Esophagus squamous epithelium (tissue), 4 donors: ENCODE measurements at regions not wholly inside any gene's neighbourhood (a gene's known extent, or its start where the extent isn't known, plus 50 kb on each side); places are given as distances from the start of the nearest gene placed in this dataset.

Experiments used
- POLR2A ChIP-seq, 4 donors: fragments of 450-650 bp; IDR thresholded peaks; one replicate each; pipeline ENCODE4 v1.6.1; 2017; ENCODE audit warnings: antibody characterized with exemption in 4 of 4, mild to moderate bottlenecking in 4 of 4, moderate library complexity in 3 of 4
- TF ChIP-seq, protein P1 (sequence below), 6 experiments: fragments of 450-650 bp in 4 of 6; fragments of 200-600 bp in 2 of 6; sonication (generic) in 2 of 6; IDR thresholded peaks; one replicate each; pipeline ENCODE4 v1.5.1; 2016 to 2019; ENCODE audit warnings: antibody characterized with exemption in 6 of 6, mild to moderate bottlenecking in 4 of 6, moderate library complexity in 4 of 6

DNA sequence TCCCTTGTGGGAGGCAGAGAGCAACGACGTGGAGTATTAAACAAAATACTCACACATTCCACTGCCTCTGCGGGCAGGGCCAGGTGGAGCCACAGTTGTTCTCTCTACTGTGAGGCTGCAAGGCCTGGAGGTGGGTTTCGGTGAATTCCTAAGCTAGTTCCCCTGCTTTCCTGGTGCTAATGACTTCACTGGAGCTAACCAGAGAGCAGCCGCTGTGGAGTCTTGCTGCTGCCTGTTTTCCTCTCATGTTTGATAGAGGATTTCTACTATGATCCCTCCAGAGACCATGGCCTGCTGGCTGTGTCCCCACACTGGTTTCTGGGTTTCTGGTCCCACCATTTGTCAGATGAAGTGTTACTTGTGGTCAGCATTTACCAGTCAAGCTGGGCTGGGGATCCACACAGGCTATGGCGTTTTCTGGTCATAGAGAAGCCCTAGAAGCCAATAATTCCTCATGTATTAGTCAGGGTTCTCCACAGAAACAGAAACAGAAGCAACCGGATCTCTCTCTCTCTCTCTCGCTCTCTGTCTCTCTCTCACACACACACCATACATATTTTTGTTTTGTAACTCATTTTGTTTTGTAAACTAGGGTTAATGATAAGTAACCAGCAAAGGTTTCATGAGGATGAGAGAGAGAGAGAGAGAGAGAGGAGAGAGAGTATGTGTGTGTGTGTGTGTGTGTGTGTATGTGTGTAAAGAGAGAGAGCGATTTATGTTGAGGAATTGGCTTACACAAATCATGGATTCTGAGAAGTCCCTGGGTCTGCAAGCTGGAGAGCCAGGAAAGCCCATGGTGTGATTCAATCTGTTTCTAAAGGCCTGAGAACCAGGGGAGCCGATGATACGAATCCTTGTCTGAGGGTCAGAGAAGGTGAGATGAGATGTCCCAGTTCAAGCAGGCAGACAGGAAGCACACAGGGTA lies 403.0 kb downstream of the GADD45G start:
- TF ChIP-seq, protein P1, sequence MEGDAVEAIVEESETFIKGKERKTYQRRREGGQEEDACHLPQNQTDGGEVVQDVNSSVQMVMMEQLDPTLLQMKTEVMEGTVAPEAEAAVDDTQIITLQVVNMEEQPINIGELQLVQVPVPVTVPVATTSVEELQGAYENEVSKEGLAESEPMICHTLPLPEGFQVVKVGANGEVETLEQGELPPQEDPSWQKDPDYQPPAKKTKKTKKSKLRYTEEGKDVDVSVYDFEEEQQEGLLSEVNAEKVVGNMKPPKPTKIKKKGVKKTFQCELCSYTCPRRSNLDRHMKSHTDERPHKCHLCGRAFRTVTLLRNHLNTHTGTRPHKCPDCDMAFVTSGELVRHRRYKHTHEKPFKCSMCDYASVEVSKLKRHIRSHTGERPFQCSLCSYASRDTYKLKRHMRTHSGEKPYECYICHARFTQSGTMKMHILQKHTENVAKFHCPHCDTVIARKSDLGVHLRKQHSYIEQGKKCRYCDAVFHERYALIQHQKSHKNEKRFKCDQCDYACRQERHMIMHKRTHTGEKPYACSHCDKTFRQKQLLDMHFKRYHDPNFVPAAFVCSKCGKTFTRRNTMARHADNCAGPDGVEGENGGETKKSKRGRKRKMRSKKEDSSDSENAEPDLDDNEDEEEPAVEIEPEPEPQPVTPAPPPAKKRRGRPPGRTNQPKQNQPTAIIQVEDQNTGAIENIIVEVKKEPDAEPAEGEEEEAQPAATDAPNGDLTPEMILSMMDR (IDR thresholded peaks at IDR 0.05) = no peak
- TF ChIP-seq POLR2A (IDR thresholded peaks at IDR 0.05) = no peak
